NCI-H2196 (cell line): ENCODE measurements at regions not wholly inside any gene's neighbourhood (a gene's known extent, or its start where the extent isn't known, plus 50 kb on each side); places are given as distances from the start of the nearest gene placed in this dataset.

Experiments used
- DNase-seq: peaks from one replicate; lab custom pipeline; 2025; ENCODE audit not compliant: unreplicated experiment; lab: John Stamatoyannopoulos, UW

GRCh38 chr16:35252356-35252936 is 1793.0 kb downstream of the TP53TG3F start:
- DNase-seq: no peak

DNA sequence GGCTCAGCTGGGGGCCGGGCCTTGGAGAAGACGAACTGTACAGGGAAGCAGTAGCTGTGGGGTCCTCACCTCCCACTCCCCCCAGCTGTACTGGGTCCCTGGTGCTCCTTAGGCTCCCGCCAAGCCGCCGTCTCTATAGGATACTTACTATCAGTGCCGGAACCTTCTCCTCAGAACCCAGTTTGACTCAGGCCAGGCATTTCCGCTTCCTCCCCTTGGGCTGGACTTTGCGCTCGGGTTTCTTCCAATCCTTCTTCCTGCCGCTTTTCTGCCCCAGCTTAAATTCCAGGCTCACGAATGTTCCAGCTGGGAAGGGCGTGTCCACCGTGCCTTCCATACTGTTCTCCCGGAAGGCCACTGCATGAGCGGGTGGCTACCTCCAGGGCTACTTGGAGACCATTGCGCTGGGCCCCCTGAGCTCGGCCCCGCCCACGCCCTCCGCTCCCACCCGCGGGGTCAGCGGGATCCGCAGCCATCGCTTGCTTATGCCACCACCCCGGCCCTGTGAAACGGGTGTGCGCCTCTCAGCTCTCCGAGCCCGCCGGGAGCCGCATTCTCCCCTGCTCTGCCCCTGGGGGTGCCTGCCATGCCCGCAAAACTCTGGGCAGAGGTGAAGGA is 1795.9 kb downstream of the TP53TG3F start:
- no peak for DNase-seq

DNA sequence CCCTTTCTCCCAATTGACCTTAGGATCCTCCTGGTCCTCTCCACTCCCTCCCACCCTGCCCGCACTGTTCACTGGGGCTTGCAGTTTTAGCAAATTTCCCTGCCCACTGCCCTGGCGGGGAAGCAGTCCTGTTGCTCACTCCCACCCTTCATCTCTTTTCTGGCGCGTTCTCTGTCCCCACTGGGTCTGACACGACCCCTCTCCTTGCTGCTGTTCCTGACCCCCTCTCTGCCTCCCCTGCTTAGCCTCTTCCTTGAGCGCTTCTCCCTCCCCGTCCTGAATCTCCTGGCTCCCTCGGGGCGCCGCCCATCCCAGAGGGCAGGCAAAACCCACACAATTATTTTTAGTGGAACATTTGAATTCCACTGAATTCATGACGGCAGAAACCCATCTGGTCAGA is 1796.4 kb downstream of the TP53TG3F start:
- DNase-seq: no peak

DNA sequence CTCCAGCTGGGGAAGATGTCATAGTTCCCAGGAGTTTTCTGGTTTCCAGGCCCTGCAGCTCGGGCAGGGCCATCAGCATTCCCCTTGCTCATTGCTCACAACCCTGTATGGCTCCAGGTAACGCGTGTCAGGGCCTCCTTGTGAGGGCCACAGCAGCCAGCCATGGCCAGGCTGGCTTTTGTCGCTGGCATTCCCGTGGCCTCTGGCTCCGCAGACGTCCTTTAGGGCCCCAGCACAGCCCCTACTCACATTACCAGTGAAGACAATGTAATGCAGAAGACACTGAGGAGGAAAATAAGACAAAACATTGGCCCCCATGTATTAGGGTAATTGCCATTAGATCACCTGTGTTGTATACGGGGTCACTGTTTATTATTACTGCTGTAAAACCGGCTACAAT is 1799.0 kb downstream of the TP53TG3F start:
- DNase-seq: no peak

GRCh38 chr16:35295856-35296255 is 1836.4 kb downstream of the TP53TG3F start:
- no peak for DNase-seq

- no peak for DNase-seq
These were observed 1837.7 kb downstream of the TP53TG3F start for GRCh38 chr16:35296962-35297653.

- DNase-seq: no peak
These were observed 1839.2 kb downstream of the TP53TG3F start for GRCh38 chr16:35298460-35299243.

- no peak for DNase-seq
These were observed 1843.4 kb downstream of the TP53TG3F start for GRCh38 chr16:35302859-35303258.

GRCh38 chr16:35305476-35305875 is 1846.1 kb downstream of the TP53TG3F start:
- no peak for DNase-seq

GRCh38 chr16:35306915-35307314 is 1847.5 kb downstream of the TP53TG3F start:
- no peak for DNase-seq

- no peak for DNase-seq
These were observed 1849.3 kb downstream of the TP53TG3F start for GRCh38 chr16:35308674-35309073.

- DNase-seq: no peak
These were observed 1851.6 kb downstream of the TP53TG3F start for GRCh38 chr16:35310999-35311398.

- no peak for DNase-seq
These were observed 1852.1 kb downstream of the TP53TG3F start for GRCh38 chr16:35311475-35311874.

DNA sequence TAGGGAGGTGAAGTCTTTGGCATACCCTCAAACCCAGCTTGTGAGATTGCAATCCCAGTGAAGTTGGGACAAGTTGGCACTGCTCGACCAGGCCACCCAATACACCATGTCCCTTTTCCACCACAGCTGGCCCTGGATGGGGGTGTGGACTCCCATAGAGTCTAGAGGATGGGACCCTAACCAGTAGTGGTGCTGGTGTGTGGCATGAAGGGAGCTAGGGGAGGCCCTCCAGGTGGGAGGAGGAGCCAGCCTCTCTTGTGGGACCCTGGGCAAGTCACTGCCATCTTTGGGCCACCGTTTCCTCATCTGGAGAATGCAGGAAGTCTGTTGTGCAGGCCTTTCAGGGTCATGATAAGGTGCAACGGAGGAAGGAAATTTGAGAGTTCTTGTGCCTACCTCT is 1854.9 kb downstream of the TP53TG3F start:
- no peak for DNase-seq

- no peak for DNase-seq
These were observed 1860.3 kb downstream of the TP53TG3F start for GRCh38 chr16:35319536-35320192.

GRCh38 chr16:35325936-35326335 is 1866.5 kb downstream of the TP53TG3F start:
- no peak for DNase-seq

DNA sequence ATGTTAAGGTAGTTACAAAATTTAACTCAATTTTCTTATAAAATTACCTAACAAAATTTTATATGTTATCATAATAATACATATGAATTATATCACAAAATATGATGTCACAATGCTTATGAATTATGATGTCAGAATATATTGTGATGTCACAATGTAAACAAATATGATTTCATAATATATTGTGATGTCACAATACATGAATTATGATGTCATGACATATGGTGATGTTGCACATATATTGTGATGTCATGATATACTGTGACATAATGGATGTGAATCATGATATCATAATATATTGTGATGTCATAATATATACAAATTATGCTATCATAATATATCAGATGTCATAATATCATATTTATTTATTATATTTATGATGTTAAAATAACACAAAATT is 1879.9 kb downstream of the TP53TG3F start:
- DNase-seq: no peak

- no peak for DNase-seq
These were observed 1882.6 kb downstream of the TP53TG3F start for GRCh38 chr16:35342012-35342411.

- DNase-seq: no peak
These were observed 1884.8 kb downstream of the TP53TG3F start for GRCh38 chr16:35344012-35344762.

GRCh38 chr16:35352431-35352830 is 1893.0 kb downstream of the TP53TG3F start:
- no peak for DNase-seq
